ENCODE measurements at regions not wholly inside any gene's neighbourhood (a gene's known extent, or its start where the extent isn't known, plus 50 kb on each side); places are given as distances from the start of the nearest gene placed in this dataset.
A peak's percentile ranks its signal among the peaks of the same experiment; 100 is the strongest.

DNA sequence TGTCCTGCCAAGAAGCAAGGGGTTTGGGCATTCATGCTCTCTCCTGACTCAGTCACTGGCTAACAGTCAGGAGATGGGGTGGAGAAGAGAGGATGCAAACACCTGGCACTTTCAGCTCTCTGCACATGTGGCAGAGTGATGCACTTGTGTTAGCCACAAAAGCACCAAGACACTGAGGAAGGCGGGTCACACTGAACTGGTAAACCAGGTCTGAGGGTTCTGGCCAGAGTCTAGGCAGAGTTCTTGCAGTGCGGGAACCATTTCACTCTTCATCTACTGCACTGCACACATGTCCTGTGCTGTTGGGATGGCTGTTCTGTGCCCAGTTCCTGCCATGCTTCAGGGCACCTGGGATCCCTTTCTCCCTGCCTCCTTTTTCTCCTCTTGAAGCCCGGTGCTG lies 157.1 kb upstream of the GDNF start:
- Histone ChIP-seq H3K36me3 (ENCODE audit: control insufficient read depth, insufficient read depth, low read length) (no peaks in the 10 kb centered on the region), H3K4me3 (ENCODE audit: low read length) (no peak overlapping the region), H3K9me3 (ENCODE audit: control insufficient read depth, low read length) (no peaks in the 10 kb centered on the region), H3K4me1 (ENCODE audit: control insufficient read depth, insufficient read depth, low read length) (peaks cover 6% of the 10 kb centered on the region), H3K27me3 (ENCODE audit: control insufficient read depth, insufficient read depth, low read length, poor library complexity, severe bottlenecking) (peaks cover 64% of the 10 kb centered on the region), H3K9ac (ENCODE audit: extremely low read depth, low read length, poor library complexity, severe bottlenecking) (no peak overlapping the region), H3K27ac (ENCODE audit: low read depth, low read length) (no peak overlapping the region)
- H3K4me3 Mint-ChIP-seq = no peak overlapping the region
- H3K9me3 Mint-ChIP-seq = no peaks in the 10 kb centered on the region
- no peaks in the 10 kb centered on the region for H3K36me3 Mint-ChIP-seq (ENCODE audit: low read depth)
- TF ChIP-seq, protein P1, sequence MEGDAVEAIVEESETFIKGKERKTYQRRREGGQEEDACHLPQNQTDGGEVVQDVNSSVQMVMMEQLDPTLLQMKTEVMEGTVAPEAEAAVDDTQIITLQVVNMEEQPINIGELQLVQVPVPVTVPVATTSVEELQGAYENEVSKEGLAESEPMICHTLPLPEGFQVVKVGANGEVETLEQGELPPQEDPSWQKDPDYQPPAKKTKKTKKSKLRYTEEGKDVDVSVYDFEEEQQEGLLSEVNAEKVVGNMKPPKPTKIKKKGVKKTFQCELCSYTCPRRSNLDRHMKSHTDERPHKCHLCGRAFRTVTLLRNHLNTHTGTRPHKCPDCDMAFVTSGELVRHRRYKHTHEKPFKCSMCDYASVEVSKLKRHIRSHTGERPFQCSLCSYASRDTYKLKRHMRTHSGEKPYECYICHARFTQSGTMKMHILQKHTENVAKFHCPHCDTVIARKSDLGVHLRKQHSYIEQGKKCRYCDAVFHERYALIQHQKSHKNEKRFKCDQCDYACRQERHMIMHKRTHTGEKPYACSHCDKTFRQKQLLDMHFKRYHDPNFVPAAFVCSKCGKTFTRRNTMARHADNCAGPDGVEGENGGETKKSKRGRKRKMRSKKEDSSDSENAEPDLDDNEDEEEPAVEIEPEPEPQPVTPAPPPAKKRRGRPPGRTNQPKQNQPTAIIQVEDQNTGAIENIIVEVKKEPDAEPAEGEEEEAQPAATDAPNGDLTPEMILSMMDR (conservative IDR thresholded peaks at IDR 0.05) = no peak
- no peak for DNase-seq
- H3K27ac Mint-ChIP-seq = no peak overlapping the region
- peaks cover 57% of the 10 kb centered on the region for H3K27me3 Mint-ChIP-seq (ENCODE audit: insufficient read depth)
- H3K4me1 Mint-ChIP-seq = peaks cover 15% of the 10 kb centered on the region
- WGBS, 2 experiments (ENCODE audit: insufficient coverage in 1 of 2, insufficient read length in 1 of 2) = 95 to 100% methylated on average over 2 of the region's 3 CpGs

DNA sequence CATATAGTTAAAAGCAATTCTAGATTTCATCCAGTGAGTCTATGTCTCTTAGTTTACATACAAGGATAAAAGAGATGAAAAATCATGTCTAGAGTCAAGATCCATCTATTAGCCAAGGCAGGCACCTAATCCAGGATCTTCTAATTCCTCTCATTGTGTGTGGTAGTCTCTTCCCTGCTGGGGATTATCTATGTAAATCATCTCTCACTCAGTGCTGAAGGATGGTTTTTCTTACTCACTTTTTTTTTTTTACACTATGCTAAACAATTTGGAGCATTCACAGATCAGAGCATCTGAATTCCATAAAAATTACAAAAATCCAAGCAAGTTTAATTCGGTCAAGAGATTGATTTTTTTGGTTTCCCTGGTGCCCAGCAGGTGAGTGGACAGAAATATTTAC lies 154.9 kb upstream of the GDNF start:
- no peak overlapping the region for H3K27ac Mint-ChIP-seq
- peaks cover 73% of the 10 kb centered on the region for H3K27me3 Mint-ChIP-seq (ENCODE audit: insufficient read depth)

DNA sequence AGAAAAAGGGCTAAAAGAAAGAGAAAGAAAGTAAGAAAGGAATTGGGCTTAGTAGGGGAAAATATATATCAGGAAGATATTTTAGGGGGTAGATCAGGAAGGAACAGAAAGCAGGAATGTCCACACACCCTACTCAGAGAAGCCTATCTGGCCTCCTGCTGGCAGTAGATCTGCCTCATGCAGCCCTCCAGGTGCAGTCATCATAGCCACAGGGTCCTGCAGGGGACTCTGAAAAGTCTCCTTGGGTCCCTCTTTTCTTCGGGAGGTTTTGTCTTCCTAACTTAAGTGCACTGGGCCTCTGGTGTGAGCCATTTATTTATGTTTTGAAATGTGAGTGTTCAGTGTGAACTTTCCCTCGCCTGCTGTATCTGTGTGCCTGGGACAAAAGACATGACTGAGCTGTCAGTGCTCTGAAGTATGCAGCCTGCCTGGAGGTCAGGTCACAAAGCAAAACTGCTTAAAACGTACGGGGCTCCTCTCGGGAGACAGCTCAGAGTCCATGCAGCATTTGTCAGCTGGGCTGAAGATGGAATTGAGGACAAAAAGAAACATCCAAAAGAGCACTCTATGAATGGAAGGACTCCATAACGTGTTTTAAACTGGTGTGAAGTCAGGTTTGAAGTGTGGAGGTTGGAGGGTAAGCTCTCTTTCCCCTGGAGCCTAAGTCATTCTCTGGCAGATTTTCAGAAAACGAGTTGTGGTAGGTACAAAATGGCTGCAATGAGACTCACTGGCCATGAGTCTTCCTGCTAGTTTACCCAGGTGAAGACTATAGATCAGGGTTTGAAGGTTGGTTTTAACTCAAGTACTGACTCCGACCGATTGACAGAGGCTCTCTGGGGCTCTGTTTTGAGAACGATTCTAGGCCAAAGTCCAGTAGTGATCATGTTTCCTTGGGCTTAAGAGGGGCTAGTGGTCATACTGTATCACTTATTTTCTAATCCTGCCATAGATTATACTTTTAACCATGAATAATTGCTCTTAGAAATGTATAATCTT lies 151.8 kb upstream of the GDNF start:
- peaks cover 61% of the 10 kb centered on the region for H3K27me3 ChIP-seq (ENCODE audit: control insufficient read depth, insufficient read depth, low read length, poor library complexity, severe bottlenecking)
- H3K9me3 Mint-ChIP-seq = no peaks in the 10 kb centered on the region
- H3K4me1 ChIP-seq (ENCODE audit: control insufficient read depth, insufficient read depth, low read length) = peaks cover 10% of the 10 kb centered on the region
- 79 to 89% methylated on average over 6 to 10 of the region's 10 CpGs for WGBS, 2 experiments (ENCODE audit: insufficient coverage in 1 of 2, insufficient read length in 1 of 2)
- peak; percentile 46 for DNase-seq
- H3K9ac ChIP-seq (ENCODE audit: extremely low read depth, low read length, poor library complexity, severe bottlenecking) = no peak overlapping the region
- no peaks in the 10 kb centered on the region for H3K36me3 Mint-ChIP-seq (ENCODE audit: low read depth)
- H3K27ac Mint-ChIP-seq = no peak overlapping the region
- TF ChIP-seq, protein P1 (conservative IDR thresholded peaks at IDR 0.05) = peak; percentile 24
- no peak overlapping the region for H3K4me3 Mint-ChIP-seq
- H3K27ac ChIP-seq (ENCODE audit: low read depth, low read length) = no peak overlapping the region
- H3K36me3 ChIP-seq (ENCODE audit: control insufficient read depth, insufficient read depth, low read length) = no peaks in the 10 kb centered on the region
- H3K4me1 Mint-ChIP-seq = peaks cover 31% of the 10 kb centered on the region
- no peaks in the 10 kb centered on the region for H3K9me3 ChIP-seq (ENCODE audit: control insufficient read depth, low read length)
- no peak overlapping the region for H3K4me3 ChIP-seq (ENCODE audit: low read length)
- H3K27me3 Mint-ChIP-seq (ENCODE audit: insufficient read depth) = peaks cover 63% of the 10 kb centered on the region

More for the DNA sequence above, 154.9 kb upstream of the GDNF start:
- WGBS, 2 experiments (ENCODE audit: insufficient coverage in 1 of 2, insufficient read length in 1 of 2) = 94% methylated on average over 1 of the region's 1 CpG; no CpG with 5 or more reads in 1 of the 2 experiments
- Histone ChIP-seq H3K4me1 (ENCODE audit: control insufficient read depth, insufficient read depth, low read length) (peaks cover 10% of the 10 kb centered on the region), H3K4me3 (ENCODE audit: low read length) (no peak overlapping the region), H3K36me3 (ENCODE audit: control insufficient read depth, insufficient read depth, low read length) (no peaks in the 10 kb centered on the region), H3K27me3 (ENCODE audit: control insufficient read depth, insufficient read depth, low read length, poor library complexity, severe bottlenecking) (peaks cover 76% of the 10 kb centered on the region), H3K9me3 (ENCODE audit: control insufficient read depth, low read length) (no peaks in the 10 kb centered on the region), H3K9ac (ENCODE audit: extremely low read depth, low read length, poor library complexity, severe bottlenecking) (no peak overlapping the region), H3K27ac (ENCODE audit: low read depth, low read length) (no peak overlapping the region)
- DNase-seq = no peak
- Mint-ChIP-seq H3K4me3 (no peak overlapping the region), H3K36me3 (ENCODE audit: low read depth) (no peaks in the 10 kb centered on the region), H3K4me1 (peaks cover 25% of the 10 kb centered on the region), H3K9me3 (no peaks in the 10 kb centered on the region)
- TF ChIP-seq, protein P1 (conservative IDR thresholded peaks at IDR 0.05) = no peak
